ENCODE measurements at regions not wholly inside any gene's neighbourhood (a gene's known extent, or its start where the extent isn't known, plus 50 kb on each side); places are given as distances from the start of the nearest gene placed in this dataset.

DNA sequence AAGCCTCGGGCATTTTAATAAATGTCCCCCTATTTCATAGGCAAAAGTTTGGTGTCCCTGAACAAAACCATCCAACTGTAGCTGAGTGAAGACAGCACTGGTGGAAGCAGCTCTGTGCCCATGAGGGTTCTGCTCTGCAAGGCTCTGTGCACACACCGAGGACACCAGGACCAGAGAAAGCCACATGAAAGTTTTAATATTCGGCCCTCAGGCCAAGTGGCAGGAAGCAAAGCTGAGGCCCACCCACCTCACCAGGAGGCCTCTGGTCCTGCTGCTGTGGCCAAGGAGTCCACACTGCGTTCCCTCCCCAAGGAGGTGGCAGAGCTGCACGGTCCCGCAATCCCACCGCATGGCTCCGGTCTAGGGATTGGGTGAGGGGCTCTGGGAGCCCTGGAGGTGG, 62.6 kb upstream of the RPS6KA2 start:
- DNase-seq, result no peak
- Histone ChIP-seq H3K36me3 (ENCODE audit: low read depth) (no peaks in the 10 kb centered on the region), H2AFZ (no peak overlapping the region), H3K9ac (no peak overlapping the region), H3K9me2 (ENCODE audit: insufficient read depth) (no peaks in the 10 kb centered on the region), H3K4me1 (ENCODE audit: insufficient read depth) (no peaks in the 10 kb centered on the region), H3K9me3 (ENCODE audit: low read depth) (no peaks in the 10 kb centered on the region), H3F3A (ENCODE audit: insufficient read depth) (no peaks in the 10 kb centered on the region), H3K4me3 (no peak overlapping the region), H4K20me1 (ENCODE audit: insufficient read depth) (no peaks in the 10 kb centered on the region), H3K79me2 (ENCODE audit: insufficient read depth) (no peaks in the 10 kb centered on the region), H3K27ac (no peak overlapping the region), H3K4me2 (ENCODE audit: unreplicated experiment) (no peak overlapping the region), H3K27me3 (replicated peaks; ENCODE audit: insufficient read depth) (peaks cover 40% of the 10 kb centered on the region)
- TF ChIP-seq EZH2phosphoT487 (IDR thresholded peaks at IDR 0.05; ENCODE audit: insufficient read depth, low read depth) (no peak), EZH2 (IDR thresholded peaks at IDR 0.05; ENCODE audit: insufficient read depth, poor library complexity, severe bottlenecking) (no peak)
- in situ Hi-C loops (cut with MboI), result no loop called here
- WGBS, 2 experiments (ENCODE audit: low coverage in 1 of 2, low lambda C conversion rate in 2 of 2, missing lambda C conversion rate in 2 of 2), result 65 to 70% methylated on average over 8 of the region's 8 CpGs

DNA sequence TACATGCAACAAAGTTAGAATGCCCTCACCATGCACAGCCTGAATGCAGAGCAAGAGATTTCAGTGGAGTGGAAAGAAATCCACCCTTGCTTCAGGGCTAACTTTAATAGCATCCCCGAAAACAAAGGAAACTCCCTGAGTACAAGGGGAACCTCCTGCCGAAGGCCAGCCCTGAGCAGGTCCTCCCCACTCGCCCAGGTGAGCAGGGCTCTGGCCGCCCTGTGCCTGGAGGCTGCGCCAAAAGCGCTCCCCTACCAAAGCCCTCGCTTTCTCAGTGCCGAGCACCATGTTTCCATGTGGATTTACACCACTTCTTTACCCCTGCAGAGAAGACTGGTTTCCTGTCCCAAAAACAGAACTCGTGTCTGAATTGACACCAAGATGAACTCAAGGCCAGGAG, 61.9 kb upstream of the RPS6KA2 start:
- no peak for DNase-seq
- 78 to 79% methylated on average over 9 of the region's 9 CpGs for WGBS, 2 experiments (ENCODE audit: low coverage in 1 of 2, low lambda C conversion rate in 2 of 2, missing lambda C conversion rate in 2 of 2)
- TF ChIP-seq EZH2phosphoT487 (IDR thresholded peaks at IDR 0.05; ENCODE audit: insufficient read depth, low read depth) (no peak), EZH2 (IDR thresholded peaks at IDR 0.05; ENCODE audit: insufficient read depth, poor library complexity, severe bottlenecking) (no peak)

DNA sequence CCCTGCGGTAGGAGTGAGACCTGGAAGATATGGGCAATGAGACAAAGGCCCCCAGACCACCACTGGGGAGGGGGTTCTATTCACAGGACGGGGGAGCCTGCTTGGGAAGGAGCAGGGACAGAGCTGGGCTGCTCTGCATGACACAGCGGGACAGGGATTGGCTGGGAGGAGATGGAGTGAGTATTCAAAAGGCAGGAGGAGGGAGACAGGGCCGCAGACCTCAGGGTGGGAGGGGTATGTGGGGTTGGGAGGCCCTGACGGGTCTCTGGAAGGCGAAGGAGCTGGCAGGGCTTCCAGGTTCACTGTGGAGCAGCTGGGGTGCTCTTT, 60.8 kb upstream of the RPS6KA2 start:
- 39 to 46% methylated on average over 5 to 6 of the region's 6 CpGs for whole genome bisulfite sequencing, 2 experiments (ENCODE audit: low coverage in 1 of 2, low lambda C conversion rate in 2 of 2, missing lambda C conversion rate in 2 of 2)
- Histone ChIP-seq H3K27ac (no peak overlapping the region), H3K9me3 (ENCODE audit: low read depth) (no peaks in the 10 kb centered on the region), H3K36me3 (ENCODE audit: low read depth) (no peaks in the 10 kb centered on the region), H3K4me1 (ENCODE audit: insufficient read depth) (no peaks in the 10 kb centered on the region), H4K20me1 (ENCODE audit: insufficient read depth) (no peaks in the 10 kb centered on the region), H3K4me3 (no peak overlapping the region), H3F3A (ENCODE audit: insufficient read depth) (no peaks in the 10 kb centered on the region), H3K9me2 (ENCODE audit: insufficient read depth) (no peaks in the 10 kb centered on the region), H2AFZ (no peak overlapping the region), H3K79me2 (ENCODE audit: insufficient read depth) (no peaks in the 10 kb centered on the region), H3K27me3 (replicated peaks; ENCODE audit: insufficient read depth) (peaks cover 32% of the 10 kb centered on the region), H3K9ac (no peak overlapping the region), H3K4me2 (ENCODE audit: unreplicated experiment) (no peak overlapping the region)
- in situ Hi-C loops (cut with MboI), result no loop called here
- TF ChIP-seq EZH2 (IDR thresholded peaks at IDR 0.05; ENCODE audit: insufficient read depth, poor library complexity, severe bottlenecking), result no peak
- no peak for TF ChIP-seq EZH2phosphoT487 (IDR thresholded peaks at IDR 0.05; ENCODE audit: insufficient read depth, low read depth)
- DNase-seq, result no peak

More for the DNA sequence above, 61.9 kb upstream of the RPS6KA2 start:
- no peak overlapping the region for H3K4me3 ChIP-seq
- no peaks in the 10 kb centered on the region for H3K9me2 ChIP-seq (ENCODE audit: insufficient read depth)
- H3K27ac ChIP-seq, result no peak overlapping the region
- H3K36me3 ChIP-seq (ENCODE audit: low read depth), result no peaks in the 10 kb centered on the region
- in situ Hi-C loops (cut with MboI), result no loop called here
- no peaks in the 10 kb centered on the region for H3K4me1 ChIP-seq (ENCODE audit: insufficient read depth)
- no peaks in the 10 kb centered on the region for H3K79me2 ChIP-seq (ENCODE audit: insufficient read depth)
- no peak overlapping the region for H3K9ac ChIP-seq
- no peaks in the 10 kb centered on the region for H3F3A ChIP-seq (ENCODE audit: insufficient read depth)
- peaks cover 40% of the 10 kb centered on the region for H3K27me3 ChIP-seq (replicated peaks; ENCODE audit: insufficient read depth)
- H3K4me2 ChIP-seq (ENCODE audit: unreplicated experiment), result no peak overlapping the region
- no peaks in the 10 kb centered on the region for H4K20me1 ChIP-seq (ENCODE audit: insufficient read depth)
- H2AFZ ChIP-seq, result no peak overlapping the region
- no peaks in the 10 kb centered on the region for H3K9me3 ChIP-seq (ENCODE audit: low read depth)

DNA sequence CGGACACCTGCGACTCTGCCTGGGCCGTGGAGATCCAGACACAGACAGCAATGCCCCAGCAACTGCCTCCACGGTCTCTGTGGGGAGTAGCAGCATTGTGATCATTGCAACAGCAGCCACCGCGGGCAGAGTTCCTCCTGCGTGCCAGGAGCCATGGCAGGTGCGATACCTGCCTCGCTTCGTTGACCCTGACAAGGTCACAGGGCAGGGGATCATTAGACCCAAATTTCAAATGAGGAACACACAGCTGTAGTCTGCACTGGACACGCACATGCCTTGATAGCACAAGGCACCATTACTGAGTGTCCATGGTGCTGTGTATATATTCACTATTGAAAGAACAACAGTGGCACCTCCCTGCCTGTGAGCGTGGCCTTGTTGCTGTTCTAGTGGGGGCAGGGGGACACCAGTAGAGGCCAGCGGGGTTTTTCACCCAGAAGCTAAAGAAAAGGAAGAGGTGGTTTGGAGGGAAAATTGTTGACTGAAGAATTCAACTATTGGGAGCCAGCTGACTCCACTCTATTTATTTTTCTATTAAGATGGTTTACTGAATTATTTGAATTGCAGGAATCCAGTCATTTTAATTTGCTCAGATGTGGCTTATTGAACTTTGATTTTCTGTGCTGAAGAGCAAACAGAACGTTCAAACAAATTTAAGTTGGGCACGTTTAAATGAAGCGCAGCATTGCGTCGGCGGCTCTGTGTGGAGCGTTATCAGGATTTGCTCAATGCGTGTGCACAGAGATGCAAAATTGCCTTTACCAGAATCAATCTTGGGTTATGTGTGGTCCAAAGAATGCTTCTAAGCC, 60.2 kb upstream of the RPS6KA2 start:
- Histone ChIP-seq H3K27ac (no peak overlapping the region), H3F3A (ENCODE audit: insufficient read depth) (no peaks in the 10 kb centered on the region), H3K79me2 (ENCODE audit: insufficient read depth) (no peaks in the 10 kb centered on the region), H3K4me3 (no peak overlapping the region), H3K9me2 (ENCODE audit: insufficient read depth) (no peaks in the 10 kb centered on the region), H3K4me1 (ENCODE audit: insufficient read depth) (no peaks in the 10 kb centered on the region), H3K36me3 (ENCODE audit: low read depth) (no peaks in the 10 kb centered on the region), H3K27me3 (replicated peaks; ENCODE audit: insufficient read depth) (peaks cover 27% of the 10 kb centered on the region), H4K20me1 (ENCODE audit: insufficient read depth) (no peaks in the 10 kb centered on the region), H3K4me2 (ENCODE audit: unreplicated experiment) (no peak overlapping the region), H3K9ac (no peak overlapping the region), H2AFZ (no peak overlapping the region), H3K9me3 (ENCODE audit: low read depth) (no peaks in the 10 kb centered on the region)
- in situ Hi-C loops (cut with MboI), result no loop called here
- 61 to 64% methylated on average over 21 of the region's 21 CpGs for WGBS, 2 experiments (ENCODE audit: low coverage in 1 of 2, low lambda C conversion rate in 2 of 2, missing lambda C conversion rate in 2 of 2)
- no peak for TF ChIP-seq EZH2phosphoT487 (IDR thresholded peaks at IDR 0.05; ENCODE audit: insufficient read depth, low read depth)
- no peak for TF ChIP-seq EZH2 (IDR thresholded peaks at IDR 0.05; ENCODE audit: insufficient read depth, poor library complexity, severe bottlenecking)
- DNase-seq, result no peak
